ENCODE measurements at regions not wholly inside any gene's neighbourhood (a gene's known extent, or its start where the extent isn't known, plus 50 kb on each side); places are given as distances from the start of the nearest gene placed in this dataset.

DNA sequence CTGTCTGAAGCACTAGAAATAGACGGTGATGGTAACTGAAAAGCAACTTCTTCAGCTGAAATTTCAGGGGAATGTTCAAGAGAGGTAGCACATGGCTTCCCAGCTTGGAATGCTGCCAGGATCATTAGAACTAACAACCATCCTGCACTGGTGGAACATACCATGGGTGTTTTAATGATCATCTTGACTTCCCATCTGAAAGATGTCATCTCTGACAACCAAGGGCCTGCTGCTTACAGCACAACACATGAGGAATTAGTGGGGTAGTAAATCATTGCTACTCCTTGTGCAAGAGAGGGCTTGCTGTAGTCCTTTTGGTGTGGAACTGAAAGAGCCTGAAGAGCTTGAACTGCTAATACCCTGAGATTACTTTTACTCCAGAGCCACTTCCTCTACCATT, 853.7 kb downstream of the MCTP2 start:
- Histone ChIP-seq H3K27me3 (ENCODE audit: insufficient read depth) (no peaks in the 10 kb centered on the region), H3K27ac (ENCODE audit: low read depth) (no peak overlapping the region), H4K20me1 (replicated peaks; ENCODE audit: insufficient read depth) (no peaks in the 10 kb centered on the region), H2AFZ (0 out of 2 replicates have a peak overlapping the region, but pooled peaks have one; percentile 52), H3K79me2 (replicated peaks; ENCODE audit: insufficient read depth) (no peaks in the 10 kb centered on the region), H3K9me2 (ENCODE audit: insufficient read depth) (no peaks in the 10 kb centered on the region), H3K36me3 (ENCODE audit: insufficient read depth) (no peaks in the 10 kb centered on the region), H3K4me2 (no peak overlapping the region), H3F3A (replicated peaks; ENCODE audit: low read depth) (no peaks in the 10 kb centered on the region), H3K4me3 (no peak overlapping the region), H3K4me1 (ENCODE audit: insufficient read depth) (no peaks in the 10 kb centered on the region)
- Mint-ChIP-seq H3K27ac (no peak overlapping the region), H3K36me3 (ENCODE audit: low read depth) (no peaks in the 10 kb centered on the region), H3K4me3 (no peak overlapping the region), H3K9me3 (no peaks in the 10 kb centered on the region; the same call in 2 of the 3 replicates), H3K4me1 (peaks cover 3% of the 10 kb centered on the region; the same call in 1 of the 3 replicates), H3K27me3 (ENCODE audit: insufficient read depth, low read depth, poor library complexity) (no peaks in the 10 kb centered on the region)
- ATAC-seq (no peak), DNase-seq (ENCODE audit: low spot score) (no peak)
- TF ChIP-seq EZH2 (IDR thresholded peaks at IDR 0.05; ENCODE audit: low read depth, unreplicated experiment) (no peak), CREB1 (CRISPR knock-in tag; IDR thresholded peaks at IDR 0.05; ENCODE audit: low read depth) (no peak), POLR2AphosphoS5 (IDR thresholded peaks at IDR 0.05; ENCODE audit: low read depth) (no peak)
- TF ChIP-seq, protein P1, sequence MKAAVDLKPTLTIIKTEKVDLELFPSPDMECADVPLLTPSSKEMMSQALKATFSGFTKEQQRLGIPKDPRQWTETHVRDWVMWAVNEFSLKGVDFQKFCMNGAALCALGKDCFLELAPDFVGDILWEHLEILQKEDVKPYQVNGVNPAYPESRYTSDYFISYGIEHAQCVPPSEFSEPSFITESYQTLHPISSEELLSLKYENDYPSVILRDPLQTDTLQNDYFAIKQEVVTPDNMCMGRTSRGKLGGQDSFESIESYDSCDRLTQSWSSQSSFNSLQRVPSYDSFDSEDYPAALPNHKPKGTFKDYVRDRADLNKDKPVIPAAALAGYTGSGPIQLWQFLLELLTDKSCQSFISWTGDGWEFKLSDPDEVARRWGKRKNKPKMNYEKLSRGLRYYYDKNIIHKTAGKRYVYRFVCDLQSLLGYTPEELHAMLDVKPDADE (IDR thresholded peaks at IDR 0.05): no peak
- TF ChIP-seq, protein P2, sequence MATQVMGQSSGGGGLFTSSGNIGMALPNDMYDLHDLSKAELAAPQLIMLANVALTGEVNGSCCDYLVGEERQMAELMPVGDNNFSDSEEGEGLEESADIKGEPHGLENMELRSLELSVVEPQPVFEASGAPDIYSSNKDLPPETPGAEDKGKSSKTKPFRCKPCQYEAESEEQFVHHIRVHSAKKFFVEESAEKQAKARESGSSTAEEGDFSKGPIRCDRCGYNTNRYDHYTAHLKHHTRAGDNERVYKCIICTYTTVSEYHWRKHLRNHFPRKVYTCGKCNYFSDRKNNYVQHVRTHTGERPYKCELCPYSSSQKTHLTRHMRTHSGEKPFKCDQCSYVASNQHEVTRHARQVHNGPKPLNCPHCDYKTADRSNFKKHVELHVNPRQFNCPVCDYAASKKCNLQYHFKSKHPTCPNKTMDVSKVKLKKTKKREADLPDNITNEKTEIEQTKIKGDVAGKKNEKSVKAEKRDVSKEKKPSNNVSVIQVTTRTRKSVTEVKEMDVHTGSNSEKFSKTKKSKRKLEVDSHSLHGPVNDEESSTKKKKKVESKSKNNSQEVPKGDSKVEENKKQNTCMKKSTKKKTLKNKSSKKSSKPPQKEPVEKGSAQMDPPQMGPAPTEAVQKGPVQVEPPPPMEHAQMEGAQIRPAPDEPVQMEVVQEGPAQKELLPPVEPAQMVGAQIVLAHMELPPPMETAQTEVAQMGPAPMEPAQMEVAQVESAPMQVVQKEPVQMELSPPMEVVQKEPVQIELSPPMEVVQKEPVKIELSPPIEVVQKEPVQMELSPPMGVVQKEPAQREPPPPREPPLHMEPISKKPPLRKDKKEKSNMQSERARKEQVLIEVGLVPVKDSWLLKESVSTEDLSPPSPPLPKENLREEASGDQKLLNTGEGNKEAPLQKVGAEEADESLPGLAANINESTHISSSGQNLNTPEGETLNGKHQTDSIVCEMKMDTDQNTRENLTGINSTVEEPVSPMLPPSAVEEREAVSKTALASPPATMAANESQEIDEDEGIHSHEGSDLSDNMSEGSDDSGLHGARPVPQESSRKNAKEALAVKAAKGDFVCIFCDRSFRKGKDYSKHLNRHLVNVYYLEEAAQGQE (IDR thresholded peaks at IDR 0.05; ENCODE audit: unreplicated experiment): no peak

DNA sequence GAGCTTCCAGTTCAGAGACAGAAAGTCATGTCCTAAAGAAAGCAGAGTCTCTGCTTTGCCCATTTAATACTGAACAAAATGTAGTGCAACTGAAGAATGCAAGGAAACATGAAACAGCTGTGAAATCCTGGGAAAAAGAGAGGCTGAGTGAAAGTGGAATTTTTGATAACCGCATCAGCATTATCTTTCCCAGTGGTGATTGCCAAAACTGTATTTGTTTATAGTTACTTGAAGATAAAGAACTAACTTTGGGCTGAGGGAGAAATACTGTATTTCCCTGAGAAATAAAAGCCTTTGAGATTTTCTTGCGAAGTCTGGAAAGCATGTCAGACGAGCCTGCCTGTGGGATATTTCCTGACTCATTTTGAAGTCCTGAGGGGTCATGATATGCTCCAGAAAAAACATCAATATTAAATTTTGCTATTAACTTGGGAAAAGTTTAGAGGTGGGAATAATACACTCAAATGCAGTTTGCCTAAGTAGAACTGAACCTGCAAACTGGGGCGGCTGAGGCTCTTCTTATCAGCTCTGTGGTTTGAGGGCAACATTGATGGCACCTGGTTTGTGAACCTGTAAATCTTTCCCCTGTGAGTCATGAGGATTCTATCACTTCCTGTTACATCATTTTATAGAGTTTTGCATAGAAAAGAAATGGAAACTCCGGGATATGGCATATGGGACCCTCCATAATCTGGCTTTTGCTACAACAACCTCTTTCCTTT, 855.3 kb downstream of the MCTP2 start:
- Mint-ChIP-seq H3K27me3 (ENCODE audit: insufficient read depth, low read depth, poor library complexity) (peaks cover 2% of the 10 kb centered on the region), H3K4me3 (no peak overlapping the region), H3K4me1 (peaks cover 8% of the 10 kb centered on the region; the same call in 2 of the 3 replicates), H3K36me3 (ENCODE audit: low read depth) (no peaks in the 10 kb centered on the region), H3K27ac (0 out of 2 replicates have a peak overlapping the region, but pooled peaks have one; percentile 44), H3K9me3 (no peaks in the 10 kb centered on the region; the same call in 2 of the 3 replicates)
- TF ChIP-seq EZH2 (IDR thresholded peaks at IDR 0.05; ENCODE audit: low read depth, unreplicated experiment) (no peak), EZH2phosphoT487 (IDR thresholded peaks at IDR 0.05; ENCODE audit: unreplicated experiment) (no peak), JUNB (IDR thresholded peaks at IDR 0.05; ENCODE audit: unreplicated experiment) (no peak), ZNF331 (CRISPR knock-in tag; IDR thresholded peaks at IDR 0.05; ENCODE audit: low read depth) (no peak), STAT1 (IDR thresholded peaks at IDR 0.05; ENCODE audit: unreplicated experiment) (no peak)
- TF ChIP-seq, protein P1 (IDR thresholded peaks at IDR 0.05): no peak
- TF ChIP-seq, protein P2 (IDR thresholded peaks at IDR 0.05; ENCODE audit: unreplicated experiment): no peak
- TF ChIP-seq, protein P3, sequence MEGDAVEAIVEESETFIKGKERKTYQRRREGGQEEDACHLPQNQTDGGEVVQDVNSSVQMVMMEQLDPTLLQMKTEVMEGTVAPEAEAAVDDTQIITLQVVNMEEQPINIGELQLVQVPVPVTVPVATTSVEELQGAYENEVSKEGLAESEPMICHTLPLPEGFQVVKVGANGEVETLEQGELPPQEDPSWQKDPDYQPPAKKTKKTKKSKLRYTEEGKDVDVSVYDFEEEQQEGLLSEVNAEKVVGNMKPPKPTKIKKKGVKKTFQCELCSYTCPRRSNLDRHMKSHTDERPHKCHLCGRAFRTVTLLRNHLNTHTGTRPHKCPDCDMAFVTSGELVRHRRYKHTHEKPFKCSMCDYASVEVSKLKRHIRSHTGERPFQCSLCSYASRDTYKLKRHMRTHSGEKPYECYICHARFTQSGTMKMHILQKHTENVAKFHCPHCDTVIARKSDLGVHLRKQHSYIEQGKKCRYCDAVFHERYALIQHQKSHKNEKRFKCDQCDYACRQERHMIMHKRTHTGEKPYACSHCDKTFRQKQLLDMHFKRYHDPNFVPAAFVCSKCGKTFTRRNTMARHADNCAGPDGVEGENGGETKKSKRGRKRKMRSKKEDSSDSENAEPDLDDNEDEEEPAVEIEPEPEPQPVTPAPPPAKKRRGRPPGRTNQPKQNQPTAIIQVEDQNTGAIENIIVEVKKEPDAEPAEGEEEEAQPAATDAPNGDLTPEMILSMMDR (conservative IDR thresholded peaks at IDR 0.05; ENCODE audit: low read depth in 2 of 2): no peak
- Histone ChIP-seq H3K9me2 (ENCODE audit: insufficient read depth) (no peaks in the 10 kb centered on the region), H3K4me1 (ENCODE audit: insufficient read depth) (no peaks in the 10 kb centered on the region), H3K36me3 (ENCODE audit: insufficient read depth) (no peaks in the 10 kb centered on the region), H3K27ac (ENCODE audit: low read depth) (no peak overlapping the region), H4K20me1 (replicated peaks; ENCODE audit: insufficient read depth) (no peaks in the 10 kb centered on the region), H3K27me3 (ENCODE audit: insufficient read depth) (no peaks in the 10 kb centered on the region), H3F3A (replicated peaks; ENCODE audit: low read depth) (no peaks in the 10 kb centered on the region), H2AFZ (peak overlapping the region; percentile 66; the same call in 1 of the 2 replicates), H3K4me2 (no peak overlapping the region), H3K79me2 (replicated peaks; ENCODE audit: insufficient read depth) (no peaks in the 10 kb centered on the region), H3K4me3 (no peak overlapping the region)
- DNase-seq (ENCODE audit: low spot score) (no peak), ATAC-seq (no peak)
